Common myeloid progenitor, CD34-positive (primary cell): ENCODE measurements at regions not wholly inside any gene's neighbourhood (a gene's known extent, or its start where the extent isn't known, plus 50 kb on each side); places are given as distances from the start of the nearest gene placed in this dataset.

Experiments used
- CTCF ChIA-PET: fragments of 350-600 bp; sonication (Branson Sonifier 250); formaldehyde crosslinking; loops from one replicate; lab custom pipeline; 2021; ENCODE audit warnings: antibody characterized with exemption; lab: Charles Lee
- POLR2A ChIA-PET: fragments of 350-600 bp; sonication (Branson Sonifier 250); formaldehyde crosslinking; loops from one replicate; lab custom pipeline; 2021; ENCODE audit warnings: antibody characterized with exemption; lab: Charles Lee
- DNase-seq, 3 donors: peaks; one replicate each; pipeline versions ENCODE4 v3.0.0 to v3.0.0-alpha.2; 2013
- H3K27ac ChIP-seq, 2 experiments: 1 replicate in 1 of 2; 2 replicates in 1 of 2; pipeline ENCODE4 v1.7.0; 2013; ENCODE audit warnings: inconsistent platforms in 2 of 2, low read length in 2 of 2, mild to moderate bottlenecking in 2 of 2, low read depth in 1 of 2, moderate library complexity in 1 of 2; ENCODE audit not compliant: severe bottlenecking in 2 of 2, insufficient read depth in 1 of 2, poor library complexity in 1 of 2
- H3K27me3 ChIP-seq, 5 experiments: replicated peaks in 2 of 5; 1 replicate in 3 of 5; 2 replicates in 2 of 5; pipeline versions ENCODE4 v1.6.1 to v1.7.0; 2013; ENCODE audit warnings: low read length in 4 of 5, mild to moderate bottlenecking in 2 of 5, moderate library complexity in 2 of 5, inconsistent platforms in 1 of 5; ENCODE audit not compliant: insufficient read depth in 5 of 5, control insufficient read depth in 4 of 5
- H3K36me3 ChIP-seq, 4 experiments: 1 replicate in 2 of 4; 2 replicates in 2 of 4; pipeline versions ENCODE4 v1.6.1 to v1.7.0; 2013; ENCODE audit warnings: low read length in 3 of 4, control low read depth in 1 of 4, mild to moderate bottlenecking in 1 of 4; ENCODE audit not compliant: control insufficient read depth in 4 of 4, insufficient read depth in 4 of 4
- H3K4me1 ChIP-seq, 4 experiments: 1 replicate in 3 of 4; 2 replicates in 1 of 4; pipeline versions ENCODE4 v1.6.1 to v1.7.1; 2013; ENCODE audit warnings: low read length in 3 of 4, mild to moderate bottlenecking in 3 of 4, control low read depth in 1 of 4, inconsistent platforms in 1 of 4, moderate library complexity in 1 of 4; ENCODE audit not compliant: control insufficient read depth in 4 of 4, insufficient read depth in 4 of 4; ENCODE audit errors: control extremely low read depth in 1 of 4
- H3K4me3 ChIP-seq, 7 experiments: 1 replicate in 4 of 7; 2 replicates in 3 of 7; pipeline versions ENCODE4 v1.5.1 to v1.7.0; 2013; ENCODE audit warnings: mild to moderate bottlenecking in 7 of 7, low read length in 6 of 7, moderate library complexity in 6 of 7, inconsistent platforms in 2 of 7, low read depth in 2 of 7, control low read depth in 1 of 7; ENCODE audit not compliant: insufficient read depth in 4 of 7, control insufficient read depth in 1 of 7; ENCODE audit errors: extremely low read depth in 1 of 7
- H3K9me3 ChIP-seq, 5 experiments: 1 replicate in 4 of 5; 2 replicates in 1 of 5; pipeline versions ENCODE4 v1.6.1 to v1.7.1; 2013; ENCODE audit warnings: low read length in 4 of 5, mild to moderate bottlenecking in 2 of 5, inconsistent platforms in 1 of 5, low read depth in 1 of 5, moderate library complexity in 1 of 5; ENCODE audit not compliant: control insufficient read depth in 4 of 5, insufficient read depth in 2 of 5; ENCODE audit errors: control extremely low read depth in 1 of 5
- WGBS: methylation state at CpG from one replicate; pipeline ENCODE4 v1.1.5; 2013; ENCODE audit not compliant: insufficient coverage; 5-methylcytosine and 5-hydroxymethylcytosine counted together

DNA sequence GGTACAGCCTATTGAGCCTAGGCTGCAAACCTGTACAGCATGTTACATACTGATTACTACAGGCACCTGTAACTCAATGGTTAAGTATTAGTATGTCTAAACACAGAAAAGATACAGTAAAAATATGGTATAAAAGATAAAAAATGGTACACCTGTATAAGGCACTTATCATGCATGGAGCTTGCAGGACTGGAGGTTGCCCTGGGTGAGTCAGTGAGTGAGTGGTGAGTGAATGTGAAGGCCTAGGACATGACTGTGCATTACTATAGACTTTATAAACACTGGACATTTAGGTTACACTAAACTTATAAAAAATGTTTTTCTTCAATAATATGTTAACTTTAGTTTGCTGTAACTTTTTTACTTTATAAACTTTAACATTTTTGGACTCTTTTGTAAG is 171.3 kb downstream of the SLC28A3 start:
- no peak for DNase-seq
- Histone ChIP-seq H3K27ac (no peak overlapping the region), H3K4me1 (no peaks in the 10 kb centered on the region), H3K9me3 (no peaks in the 10 kb centered on the region), H3K27me3 (peaks cover 0 to 2% (median 0%) of the 10 kb centered on the region in 5 experiments), H3K36me3 (no peaks in the 10 kb centered on the region), H3K4me3 (no peak overlapping the region)
- POLR2A ChIA-PET, result no interaction called here
- CTCF ChIA-PET, result interaction anchor here (1.1 kb wide), 1 partner anchor 232 kb away, joined by 3 read pairs; no protein-coding TSS in a partner anchor

DNA sequence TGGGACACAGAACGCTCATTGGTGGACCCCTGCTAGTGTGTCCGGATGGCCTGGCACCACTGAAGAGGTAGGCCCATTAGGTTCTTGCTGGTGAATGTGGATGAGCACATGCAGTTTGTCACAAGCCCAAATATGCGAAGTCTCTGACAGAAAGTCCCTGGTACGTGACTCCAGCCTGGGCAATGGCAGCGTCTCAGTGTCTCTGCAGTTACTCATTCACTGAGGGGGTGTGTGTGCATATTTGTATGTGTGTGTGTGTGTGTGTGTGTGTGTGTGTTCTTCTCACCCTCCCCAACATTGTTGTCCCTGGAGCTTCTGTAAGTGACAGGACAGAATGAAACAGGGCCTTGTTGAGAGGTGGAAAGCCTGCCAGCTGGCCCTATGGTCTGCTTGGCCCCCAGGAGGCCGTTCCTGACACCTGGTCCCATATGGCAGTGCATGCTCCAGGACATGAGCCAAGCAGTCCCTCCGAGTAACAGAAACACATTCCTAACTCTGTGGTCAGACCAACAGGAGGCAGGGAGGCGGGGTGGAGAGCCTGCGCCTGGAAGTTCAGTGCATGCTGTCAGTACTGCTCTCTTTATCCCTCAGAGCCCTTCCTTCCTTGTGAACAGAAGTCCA is 169.9 kb downstream of the SLC28A3 start:
- H3K9me3 ChIP-seq, result no peaks in the 10 kb centered on the region
- WGBS, result 94% methylated on average over 9 of the region's 9 CpGs
- H3K4me3 ChIP-seq, result no peak overlapping the region
- CTCF ChIA-PET, result no interaction called here
- H3K27me3 ChIP-seq, result peaks cover 0 to 1% (median 0%) of the 10 kb centered on the region in 5 experiments
- DNase-seq, result no peak
- H3K4me1 ChIP-seq, result peaks cover 0 to 2% (median 0%) of the 10 kb centered on the region in 4 experiments
- no peaks in the 10 kb centered on the region for H3K36me3 ChIP-seq
- POLR2A ChIA-PET, result no interaction called here
- no peak overlapping the region for H3K27ac ChIP-seq

DNA sequence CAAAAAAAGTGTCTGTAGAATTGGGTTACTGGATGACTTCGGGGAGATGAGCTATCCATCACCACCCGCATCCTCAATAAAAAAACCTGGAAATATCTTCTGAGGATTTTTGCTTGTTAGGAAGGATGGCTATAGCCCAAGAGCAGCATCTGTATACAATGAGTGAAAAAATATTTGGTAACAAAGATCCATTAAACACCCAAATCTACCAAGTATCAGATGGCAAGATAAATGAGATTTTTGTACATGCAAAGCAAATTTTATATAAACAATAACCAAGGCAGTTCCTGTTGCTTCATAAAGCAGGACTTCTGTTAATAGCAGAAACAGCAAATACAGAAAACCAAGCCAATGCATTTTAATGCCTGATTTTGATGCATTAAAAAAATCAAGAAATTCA is 166.6 kb downstream of the SLC28A3 start:
- no CpG with 5 or more reads among the region's 2 CpGs for WGBS
- Histone ChIP-seq H3K27me3 (no peaks in the 10 kb centered on the region), H3K4me3 (no peak overlapping the region), H3K4me1 (peaks cover 0 to 2% (median 0%) of the 10 kb centered on the region in 4 experiments), H3K27ac (no peak overlapping the region), H3K9me3 (no peaks in the 10 kb centered on the region), H3K36me3 (no peaks in the 10 kb centered on the region)
- no peak for DNase-seq
- ChIA-PET CTCF (interaction anchor here (0.9 to 2.5 kb wide), 7 partner anchors 9 to 240 kb away, joined by 3 to 10 read pairs (median 4); no protein-coding TSS in a partner anchor), POLR2A (no interaction called here)

DNA sequence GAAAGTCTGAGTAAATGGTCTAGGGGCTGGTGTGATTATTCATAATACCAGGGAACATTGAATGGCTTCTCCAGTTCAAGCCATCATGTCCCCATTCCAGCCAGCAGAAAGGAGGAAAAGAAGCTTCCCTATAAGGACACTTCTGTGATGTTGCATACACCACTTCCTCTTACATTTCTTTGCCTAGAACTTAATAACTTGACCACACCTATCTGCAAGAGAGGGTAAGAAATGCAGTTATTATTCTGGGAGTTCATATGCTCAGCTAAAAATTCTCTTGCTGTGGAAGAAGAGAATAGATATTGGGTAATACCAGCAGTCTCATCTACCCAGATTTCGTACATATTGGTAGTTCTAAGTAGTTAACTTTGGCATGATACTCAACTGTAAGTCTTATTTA is 166.1 kb downstream of the SLC28A3 start:
- Histone ChIP-seq H3K27me3 (no peaks in the 10 kb centered on the region), H3K4me1 (peaks cover 0 to 2% (median 0%) of the 10 kb centered on the region in 4 experiments), H3K9me3 (no peaks in the 10 kb centered on the region), H3K4me3 (no peak overlapping the region), H3K36me3 (no peaks in the 10 kb centered on the region), H3K27ac (no peak overlapping the region)
- peak in 2 of 3 donors; percentile 10 to 33 for DNase-seq
- CTCF ChIA-PET, result interaction anchor here (0.9 to 2.0 kb wide), 3 partner anchors 12 to 238 kb away, joined by 3 to 5 read pairs (median 3); no protein-coding TSS in a partner anchor
- no CpG with 5 or more reads among the region's 1 CpG for WGBS
- POLR2A ChIA-PET, result no interaction called here

- CTCF ChIA-PET, result interaction anchor here (1.3 to 1.4 kb wide), 2 partner anchors 16 to 240 kb away, joined by 3 to 5 read pairs; no protein-coding TSS in a partner anchor
These were observed 163.2 kb downstream of the SLC28A3 start for GRCh38 chr9:84177407-84177806.

DNA sequence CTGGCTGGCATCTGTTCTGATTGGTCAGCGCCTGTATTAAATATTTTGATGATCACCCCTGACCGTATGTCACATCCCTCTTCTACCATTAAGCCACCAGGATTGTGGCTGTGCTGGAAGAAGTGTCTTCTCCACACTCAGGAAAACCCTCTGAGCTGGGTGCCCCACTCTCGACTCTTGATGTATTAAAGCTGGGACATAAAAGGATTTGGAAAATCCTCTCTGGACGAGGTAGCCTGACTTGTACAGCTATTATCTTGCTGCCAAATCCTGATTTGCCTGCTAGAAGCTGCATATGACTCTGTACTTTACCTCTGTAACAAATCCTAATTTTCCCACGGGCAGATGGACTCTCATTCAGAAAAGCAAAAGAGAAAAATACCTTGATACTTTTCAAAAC is 161.0 kb downstream of the SLC28A3 start:
- DNase-seq, result no peak

More at GRCh38 chr9:84177407-84177806, 163.2 kb downstream of the SLC28A3 start:
- no peak overlapping the region for H3K4me3 ChIP-seq
- 100% methylated on average over 2 of the region's 3 CpGs for WGBS
- no peaks in the 10 kb centered on the region for H3K36me3 ChIP-seq
- H3K9me3 ChIP-seq, result no peaks in the 10 kb centered on the region
- peaks cover 0 to 2% (median 0%) of the 10 kb centered on the region in 4 experiments for H3K4me1 ChIP-seq
- H3K27me3 ChIP-seq, result no peaks in the 10 kb centered on the region
- no peak overlapping the region for H3K27ac ChIP-seq
- POLR2A ChIA-PET, result no interaction called here
- no peak for DNase-seq

GRCh38 chr9:84187090-84187489 is 153.5 kb downstream of the SLC28A3 start:
- ChIA-PET CTCF (interaction anchor here (1.6 kb wide), 1 partner anchor 13 kb away, joined by 5 read pairs; no protein-coding TSS in a partner anchor), POLR2A (no interaction called here)
- Histone ChIP-seq H3K9me3 (no peaks in the 10 kb centered on the region), H3K27me3 (peaks cover 0 to 2% (median 1%) of the 10 kb centered on the region in 5 experiments), H3K27ac (no peak overlapping the region), H3K36me3 (no peaks in the 10 kb centered on the region), H3K4me1 (no peaks in the 10 kb centered on the region), H3K4me3 (no peak overlapping the region)
- 98% methylated on average over 3 of the region's 5 CpGs for WGBS
- no peak for DNase-seq

More for the DNA sequence above, 161.0 kb downstream of the SLC28A3 start:
- Histone ChIP-seq H3K27ac (no peak overlapping the region), H3K27me3 (no peaks in the 10 kb centered on the region), H3K36me3 (no peaks in the 10 kb centered on the region), H3K4me3 (no peak overlapping the region), H3K4me1 (peaks cover 0 to 1% (median 0%) of the 10 kb centered on the region in 4 experiments), H3K9me3 (no peaks in the 10 kb centered on the region)
- ChIA-PET CTCF (no interaction called here), POLR2A (no interaction called here)
- 81% methylated on average over 4 of the region's 5 CpGs for WGBS
